Endodermal cell (in vitro differentiated cells): ENCODE measurements at regions not wholly inside any gene's neighbourhood (a gene's known extent, or its start where the extent isn't known, plus 50 kb on each side); places are given as distances from the start of the nearest gene placed in this dataset.

Experiments
- DNase-seq: peaks from one replicate; pipeline ENCODE4 v3.0.0-alpha.2; 2017
- H3K27ac ChIP-seq: 2 replicates; pipeline ENCODE4 v1.5.1; 2013; ENCODE audit warnings: mild to moderate bottlenecking, low read depth, low read length, moderate library complexity
- H3K27me3 ChIP-seq: 2 replicates; pipeline ENCODE4 v1.6.1; 2013; ENCODE audit warnings: mild to moderate bottlenecking, low read length, moderate library complexity; ENCODE audit not compliant: insufficient read depth, control insufficient read depth, poor library complexity, severe bottlenecking
- H3K36me3 ChIP-seq: 2 replicates; pipeline ENCODE4 v1.7.0; 2013; ENCODE audit warnings: mild to moderate bottlenecking, low read length, moderate library complexity; ENCODE audit not compliant: control insufficient read depth, insufficient read depth
- H3K4me1 ChIP-seq: one replicate; pipeline ENCODE4 v1.7.0; 2013; ENCODE audit warnings: low read length; ENCODE audit not compliant: control insufficient read depth, insufficient read depth
- H3K4me3 ChIP-seq: 2 replicates; pipeline ENCODE4 v1.5.1; 2013; ENCODE audit warnings: mild to moderate bottlenecking, low read length, moderate library complexity
- H3K9ac ChIP-seq: 2 replicates; pipeline ENCODE4 v1.6.1; 2013; ENCODE audit warnings: mild to moderate bottlenecking, low read length, moderate library complexity; ENCODE audit not compliant: poor library complexity, severe bottlenecking; ENCODE audit errors: extremely low read depth
- H3K9me3 ChIP-seq: 2 replicates; pipeline ENCODE4 v1.6.1; 2013; ENCODE audit warnings: mild to moderate bottlenecking, low read length, moderate library complexity; ENCODE audit not compliant: control insufficient read depth
- H3K27ac Mint-ChIP-seq: 2 replicates; pipeline ENCODE4 v1.8.0; 2020; ENCODE audit warnings: mixed read lengths
- H3K27me3 Mint-ChIP-seq: 2 replicates; pipeline ENCODE4 v1.8.0; 2021; ENCODE audit warnings: mild to moderate bottlenecking, mixed read lengths; ENCODE audit not compliant: insufficient read depth
- H3K36me3 Mint-ChIP-seq: 2 replicates; pipeline ENCODE4 v1.8.0; 2020; ENCODE audit warnings: low read depth, mixed read lengths
- H3K4me1 Mint-ChIP-seq: 2 replicates; pipeline ENCODE4 v1.8.0; 2020; ENCODE audit warnings: mixed read lengths
- H3K4me3 Mint-ChIP-seq: 2 replicates; pipeline ENCODE4 v1.8.0; 2020; ENCODE audit warnings: mild to moderate bottlenecking, moderate library complexity, mixed read lengths
- H3K9me3 Mint-ChIP-seq: 2 replicates; pipeline ENCODE4 v1.8.0; 2020; ENCODE audit warnings: mild to moderate bottlenecking, mixed read lengths
- WGBS, 2 experiments: methylation state at CpG; one replicate each; pipeline versions ENCODE4 v1.1.5 to v1.1.7; 2013; ENCODE audit warnings: missing lambda C conversion rate in 2 of 2, mixed read lengths in 1 of 2; ENCODE audit not compliant: insufficient coverage in 1 of 2, insufficient read length in 1 of 2; 5-methylcytosine and 5-hydroxymethylcytosine counted together
- TF ChIP-seq, protein P1 (sequence below): fragments of 200-600 bp; sonication (generic); conservative IDR thresholded peaks from 2 replicates; pipeline ENCODE4 v1.5.0; 2021; ENCODE audit warnings: antibody characterized with exemption, mild to moderate bottlenecking

GRCh38 chr4:60461551-60461950 is 738.6 kb upstream of the ADGRL3 start:
- H3K36me3 Mint-ChIP-seq: no peaks in the 10 kb centered on the region

GRCh38 chr4:60463857-60464502 is 736.1 kb upstream of the ADGRL3 start:
- H3K9me3 Mint-ChIP-seq: peaks cover 3% of the 10 kb centered on the region
- WGBS, 2 experiments: 53 to 76% methylated on average over 2 to 4 of the region's 4 CpGs
- Histone ChIP-seq H3K9ac (no peak overlapping the region), H3K36me3 (no peaks in the 10 kb centered on the region), H3K27me3 (no peaks in the 10 kb centered on the region), H3K4me3 (no peak overlapping the region), H3K9me3 (no peaks in the 10 kb centered on the region), H3K27ac (no peak overlapping the region), H3K4me1 (no peaks in the 10 kb centered on the region)
- H3K36me3 Mint-ChIP-seq: no peaks in the 10 kb centered on the region
- no peaks in the 10 kb centered on the region for H3K4me1 Mint-ChIP-seq
- TF ChIP-seq, protein P1, sequence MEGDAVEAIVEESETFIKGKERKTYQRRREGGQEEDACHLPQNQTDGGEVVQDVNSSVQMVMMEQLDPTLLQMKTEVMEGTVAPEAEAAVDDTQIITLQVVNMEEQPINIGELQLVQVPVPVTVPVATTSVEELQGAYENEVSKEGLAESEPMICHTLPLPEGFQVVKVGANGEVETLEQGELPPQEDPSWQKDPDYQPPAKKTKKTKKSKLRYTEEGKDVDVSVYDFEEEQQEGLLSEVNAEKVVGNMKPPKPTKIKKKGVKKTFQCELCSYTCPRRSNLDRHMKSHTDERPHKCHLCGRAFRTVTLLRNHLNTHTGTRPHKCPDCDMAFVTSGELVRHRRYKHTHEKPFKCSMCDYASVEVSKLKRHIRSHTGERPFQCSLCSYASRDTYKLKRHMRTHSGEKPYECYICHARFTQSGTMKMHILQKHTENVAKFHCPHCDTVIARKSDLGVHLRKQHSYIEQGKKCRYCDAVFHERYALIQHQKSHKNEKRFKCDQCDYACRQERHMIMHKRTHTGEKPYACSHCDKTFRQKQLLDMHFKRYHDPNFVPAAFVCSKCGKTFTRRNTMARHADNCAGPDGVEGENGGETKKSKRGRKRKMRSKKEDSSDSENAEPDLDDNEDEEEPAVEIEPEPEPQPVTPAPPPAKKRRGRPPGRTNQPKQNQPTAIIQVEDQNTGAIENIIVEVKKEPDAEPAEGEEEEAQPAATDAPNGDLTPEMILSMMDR: peak; percentile 55
- no peak overlapping the region for H3K4me3 Mint-ChIP-seq
- no peaks in the 10 kb centered on the region for H3K27me3 Mint-ChIP-seq
- no peak overlapping the region for H3K27ac Mint-ChIP-seq
- peak; percentile 58 for DNase-seq

More at GRCh38 chr4:60461551-60461950, 738.6 kb upstream of the ADGRL3 start:
- H3K27ac Mint-ChIP-seq: no peak overlapping the region
- Histone ChIP-seq H3K9me3 (no peaks in the 10 kb centered on the region), H3K4me1 (no peaks in the 10 kb centered on the region), H3K9ac (no peak overlapping the region), H3K27ac (no peak overlapping the region), H3K27me3 (no peaks in the 10 kb centered on the region), H3K36me3 (no peaks in the 10 kb centered on the region), H3K4me3 (no peak overlapping the region)
- no peak for DNase-seq
- no peak overlapping the region for H3K4me3 Mint-ChIP-seq
- H3K9me3 Mint-ChIP-seq: no peaks in the 10 kb centered on the region
- H3K27me3 Mint-ChIP-seq: no peaks in the 10 kb centered on the region
- WGBS, 2 experiments: 88% methylated on average over 1 of the region's 1 CpG; no CpG with 5 or more reads in 1 of the 2 experiments
- no peaks in the 10 kb centered on the region for H3K4me1 Mint-ChIP-seq
- TF ChIP-seq, protein P1: no peak

DNA sequence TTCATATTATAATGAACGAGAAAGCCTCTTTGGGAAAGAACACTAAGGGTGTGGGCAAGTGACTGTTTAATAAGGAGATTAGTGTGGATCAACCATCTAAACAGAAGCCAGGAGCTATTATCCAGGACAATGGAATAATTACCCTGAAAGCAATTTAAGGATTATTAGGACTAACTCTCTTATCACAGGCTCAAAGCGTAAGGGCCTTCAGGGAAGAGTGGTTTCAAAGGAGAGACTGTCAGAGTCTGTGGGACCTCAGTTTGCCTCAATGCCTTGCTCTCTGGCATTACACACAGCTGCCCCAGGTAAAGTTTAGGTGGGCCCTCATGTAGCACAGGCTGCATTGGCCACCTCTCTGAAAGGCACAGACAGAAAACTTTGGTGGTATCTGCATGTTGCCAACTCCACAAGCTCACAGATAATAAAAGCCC is 717.2 kb upstream of the ADGRL3 start:
- Histone ChIP-seq H3K4me1 (peaks cover 6% of the 10 kb centered on the region), H3K9me3 (peaks cover 8% of the 10 kb centered on the region), H3K36me3 (no peaks in the 10 kb centered on the region), H3K27me3 (peaks cover 43% of the 10 kb centered on the region), H3K9ac (no peak overlapping the region), H3K4me3 (no peak overlapping the region), H3K27ac (no peak overlapping the region)
- WGBS, 2 experiments: 23 to 100% methylated on average over 1 to 2 of the region's 2 CpGs
- no peaks in the 10 kb centered on the region for H3K9me3 Mint-ChIP-seq
- H3K27me3 Mint-ChIP-seq: peaks cover 10% of the 10 kb centered on the region
- peak; percentile 60 for DNase-seq
- TF ChIP-seq, protein P1: no peak
- peaks cover 43% of the 10 kb centered on the region for H3K4me1 Mint-ChIP-seq
- H3K27ac Mint-ChIP-seq: peak overlapping the region; percentile 54
- H3K36me3 Mint-ChIP-seq: no peaks in the 10 kb centered on the region
- peak overlapping the region; percentile 0 for H3K4me3 Mint-ChIP-seq
